ENCODE measurements at regions not wholly inside any gene's neighbourhood (a gene's known extent, or its start where the extent isn't known, plus 50 kb on each side); places are given as distances from the start of the nearest gene placed in this dataset.

DNA sequence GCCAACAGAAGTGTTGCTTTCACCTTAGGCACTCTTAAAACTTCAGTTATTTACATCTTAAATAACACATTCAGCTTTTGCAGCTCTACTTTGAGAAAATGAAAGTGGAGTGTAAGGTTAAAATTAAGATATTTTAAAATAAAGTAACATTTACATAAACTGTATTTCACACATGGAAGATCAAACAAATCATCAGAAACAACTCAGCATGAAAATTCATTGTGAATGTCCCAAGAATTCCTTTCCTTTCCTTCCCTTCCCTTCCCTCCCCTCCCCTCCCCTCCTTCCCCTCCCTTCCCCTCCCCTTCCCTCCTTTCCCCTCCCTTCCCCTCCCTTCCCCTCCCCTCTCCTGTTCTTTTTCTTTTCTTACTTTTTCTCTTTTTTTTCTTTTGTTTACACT, 238.0 kb upstream of the DOK6 start:
- Histone ChIP-seq H3K4me3 (ENCODE audit: low read length) (no peak overlapping the region), H4K5ac (ENCODE audit: low read length) (no peak overlapping the region), H3K4me2 (ENCODE audit: low read length) (no peak overlapping the region), H2BK120ac (ENCODE audit: low read depth, low read length) (no peak overlapping the region), H3K18ac (ENCODE audit: low read length) (no peak overlapping the region), H3K23ac (ENCODE audit: low read length) (no peak overlapping the region), H3K9ac (ENCODE audit: low read length) (no peak overlapping the region), H2BK15ac (replicated peaks; ENCODE audit: low read depth) (no peak overlapping the region), H3K79me2 (ENCODE audit: control insufficient read depth, insufficient read depth, low read length) (no peaks in the 10 kb centered on the region), H3K4ac (ENCODE audit: low read depth, low read length) (no peak overlapping the region), H4K8ac (ENCODE audit: low read depth, low read length) (no peak overlapping the region), H3K4me1 (ENCODE audit: control insufficient read depth, low read depth, low read length) (no peaks in the 10 kb centered on the region), H3K56ac (ENCODE audit: low read length) (no peak overlapping the region), H2BK5ac (ENCODE audit: low read length) (no peak overlapping the region), H3K27me3 (ENCODE audit: insufficient read depth, low read length, poor library complexity) (no peaks in the 10 kb centered on the region), H3K27ac (ENCODE audit: low read depth, low read length) (no peak overlapping the region), H3K79me1 (ENCODE audit: low read length) (no peaks in the 10 kb centered on the region), H2AK5ac (ENCODE audit: low read length) (no peak overlapping the region), H3K36me3 (ENCODE audit: control insufficient read depth, insufficient read depth, low read length) (no peaks in the 10 kb centered on the region)
- DNase-seq, result no peak

DNA sequence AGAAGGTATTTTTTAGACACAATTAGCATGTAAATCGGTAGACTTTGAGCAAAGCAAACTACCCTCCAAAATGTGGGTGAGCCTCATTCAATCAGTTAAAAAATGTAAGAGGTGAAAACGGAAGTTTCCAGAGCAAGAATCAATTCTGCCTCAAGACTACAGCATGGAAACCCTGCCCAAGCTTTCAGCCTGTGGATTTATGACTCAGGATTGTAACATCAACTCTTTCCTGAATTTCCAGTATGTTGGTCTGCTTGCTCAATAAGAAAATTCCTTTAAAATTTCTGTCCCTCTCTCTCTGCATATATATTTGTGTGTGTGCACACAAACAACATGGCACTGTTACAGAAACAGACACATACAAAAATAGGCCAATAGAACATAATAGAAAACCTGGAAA, 228.6 kb upstream of the DOK6 start:
- H4K8ac ChIP-seq (ENCODE audit: low read depth, low read length), result no peak overlapping the region
- no peaks in the 10 kb centered on the region for H3K79me2 ChIP-seq (ENCODE audit: control insufficient read depth, insufficient read depth, low read length)
- no peak overlapping the region for H3K4me2 ChIP-seq (ENCODE audit: low read length)
- DNase-seq, result no peak
- H3K27me3 ChIP-seq (ENCODE audit: insufficient read depth, low read length, poor library complexity), result no peaks in the 10 kb centered on the region
- no peak overlapping the region for H3K18ac ChIP-seq (ENCODE audit: low read length)
- H3K9ac ChIP-seq (ENCODE audit: low read length), result no peak overlapping the region
- H3K4me1 ChIP-seq (ENCODE audit: control insufficient read depth, low read depth, low read length), result no peaks in the 10 kb centered on the region
- H2BK15ac ChIP-seq (replicated peaks; ENCODE audit: low read depth), result no peak overlapping the region
- H3K4me3 ChIP-seq (ENCODE audit: low read length), result no peak overlapping the region
- no peak overlapping the region for H2BK5ac ChIP-seq (ENCODE audit: low read length)
- H3K36me3 ChIP-seq (ENCODE audit: control insufficient read depth, insufficient read depth, low read length), result no peaks in the 10 kb centered on the region
- no peak overlapping the region for H3K4ac ChIP-seq (ENCODE audit: low read depth, low read length)
- H3K23ac ChIP-seq (ENCODE audit: low read length), result no peak overlapping the region
- no peaks in the 10 kb centered on the region for H3K79me1 ChIP-seq (ENCODE audit: low read length)
- H2AK5ac ChIP-seq (ENCODE audit: low read length), result no peak overlapping the region
- no peak overlapping the region for H4K5ac ChIP-seq (ENCODE audit: low read length)
- H3K56ac ChIP-seq (ENCODE audit: low read length), result no peak overlapping the region
- H3K27ac ChIP-seq (ENCODE audit: low read depth, low read length), result no peak overlapping the region
- no CpG with 5 or more reads among the region's 2 CpGs for WGBS (ENCODE audit: extremely low coverage, insufficient coverage, low lambda C conversion rate)
- H2BK120ac ChIP-seq (ENCODE audit: low read depth, low read length), result no peak overlapping the region

DNA sequence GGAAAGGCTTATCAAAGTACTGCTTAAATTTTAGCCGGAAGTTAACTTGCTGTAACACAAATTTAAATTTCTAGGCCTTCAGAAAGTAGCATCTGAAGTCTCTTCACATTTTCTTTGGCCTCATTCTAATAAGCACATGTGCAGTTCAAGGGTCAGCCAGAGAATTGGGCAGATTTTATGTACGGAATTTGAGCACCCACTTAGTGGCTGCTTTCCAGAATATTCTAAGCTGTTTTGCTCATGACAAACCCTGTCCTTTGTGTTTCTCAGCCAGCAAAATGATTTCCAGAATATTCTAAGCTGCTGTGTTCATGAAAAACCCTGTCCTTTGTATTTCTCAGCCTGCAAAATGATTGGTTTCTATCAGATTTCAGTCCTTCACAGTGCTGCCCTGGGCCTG, 225.0 kb upstream of the DOK6 start:
- Histone ChIP-seq H3K18ac (ENCODE audit: low read length) (no peak overlapping the region), H3K4me1 (ENCODE audit: control insufficient read depth, low read depth, low read length) (no peaks in the 10 kb centered on the region), H3K4me2 (ENCODE audit: low read length) (no peak overlapping the region), H3K9ac (ENCODE audit: low read length) (no peak overlapping the region), H3K36me3 (ENCODE audit: control insufficient read depth, insufficient read depth, low read length) (no peaks in the 10 kb centered on the region), H3K27ac (ENCODE audit: low read depth, low read length) (no peak overlapping the region), H3K79me2 (ENCODE audit: control insufficient read depth, insufficient read depth, low read length) (no peaks in the 10 kb centered on the region), H3K4ac (ENCODE audit: low read depth, low read length) (no peak overlapping the region), H3K23ac (ENCODE audit: low read length) (no peak overlapping the region), H2BK5ac (ENCODE audit: low read length) (no peak overlapping the region), H3K56ac (ENCODE audit: low read length) (no peak overlapping the region), H3K27me3 (ENCODE audit: insufficient read depth, low read length, poor library complexity) (no peaks in the 10 kb centered on the region), H3K4me3 (ENCODE audit: low read length) (no peak overlapping the region), H4K5ac (ENCODE audit: low read length) (no peak overlapping the region), H2AK5ac (ENCODE audit: low read length) (no peak overlapping the region), H2BK15ac (replicated peaks; ENCODE audit: low read depth) (no peak overlapping the region), H3K79me1 (ENCODE audit: low read length) (no peaks in the 10 kb centered on the region), H2BK120ac (ENCODE audit: low read depth, low read length) (no peak overlapping the region), H4K8ac (ENCODE audit: low read depth, low read length) (no peak overlapping the region)
- no CpG with 5 or more reads among the region's 2 CpGs for WGBS (ENCODE audit: extremely low coverage, insufficient coverage, low lambda C conversion rate)
- no peak for DNase-seq

DNA sequence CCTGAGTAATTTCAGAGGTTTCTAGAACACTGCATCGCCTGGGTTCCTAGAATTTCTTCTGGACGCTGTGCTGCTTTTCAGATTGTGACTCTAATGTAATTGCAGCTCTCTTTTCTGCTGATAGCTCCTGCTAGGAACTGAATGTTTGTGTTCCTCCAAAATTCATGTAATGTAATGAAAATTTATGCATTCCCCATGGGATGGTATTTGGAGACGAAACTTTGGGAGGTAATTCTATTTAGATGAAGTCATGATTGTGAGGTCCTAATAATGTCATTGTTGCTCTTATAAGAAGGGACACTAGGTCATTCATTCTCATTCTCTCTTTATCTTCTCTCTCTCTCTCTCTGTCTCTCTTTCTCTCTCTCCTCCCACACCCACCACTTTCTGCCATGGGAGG, 223.9 kb upstream of the DOK6 start:
- no peak overlapping the region for H2AK5ac ChIP-seq (ENCODE audit: low read length)
- H3K18ac ChIP-seq (ENCODE audit: low read length), result no peak overlapping the region
- DNase-seq, result no peak
- H4K8ac ChIP-seq (ENCODE audit: low read depth, low read length), result no peak overlapping the region
- no peaks in the 10 kb centered on the region for H3K36me3 ChIP-seq (ENCODE audit: control insufficient read depth, insufficient read depth, low read length)
- no peaks in the 10 kb centered on the region for H3K79me1 ChIP-seq (ENCODE audit: low read length)
- no peaks in the 10 kb centered on the region for H3K4me1 ChIP-seq (ENCODE audit: control insufficient read depth, low read depth, low read length)
- H4K5ac ChIP-seq (ENCODE audit: low read length), result no peak overlapping the region
- H3K4me2 ChIP-seq (ENCODE audit: low read length), result no peak overlapping the region
- H3K27me3 ChIP-seq (ENCODE audit: insufficient read depth, low read length, poor library complexity), result no peaks in the 10 kb centered on the region
- no peak overlapping the region for H3K27ac ChIP-seq (ENCODE audit: low read depth, low read length)
- no peak overlapping the region for H2BK5ac ChIP-seq (ENCODE audit: low read length)
- no peak overlapping the region for H3K4me3 ChIP-seq (ENCODE audit: low read length)
- H3K23ac ChIP-seq (ENCODE audit: low read length), result no peak overlapping the region
- H2BK120ac ChIP-seq (ENCODE audit: low read depth, low read length), result no peak overlapping the region
- H3K4ac ChIP-seq (ENCODE audit: low read depth, low read length), result no peak overlapping the region
- H3K79me2 ChIP-seq (ENCODE audit: control insufficient read depth, insufficient read depth, low read length), result no peaks in the 10 kb centered on the region
- no peak overlapping the region for H2BK15ac ChIP-seq (replicated peaks; ENCODE audit: low read depth)
- no peak overlapping the region for H3K56ac ChIP-seq (ENCODE audit: low read length)
- no peak overlapping the region for H3K9ac ChIP-seq (ENCODE audit: low read length)
- no CpG with 5 or more reads among the region's 3 CpGs for WGBS (ENCODE audit: extremely low coverage, insufficient coverage, low lambda C conversion rate)

DNA sequence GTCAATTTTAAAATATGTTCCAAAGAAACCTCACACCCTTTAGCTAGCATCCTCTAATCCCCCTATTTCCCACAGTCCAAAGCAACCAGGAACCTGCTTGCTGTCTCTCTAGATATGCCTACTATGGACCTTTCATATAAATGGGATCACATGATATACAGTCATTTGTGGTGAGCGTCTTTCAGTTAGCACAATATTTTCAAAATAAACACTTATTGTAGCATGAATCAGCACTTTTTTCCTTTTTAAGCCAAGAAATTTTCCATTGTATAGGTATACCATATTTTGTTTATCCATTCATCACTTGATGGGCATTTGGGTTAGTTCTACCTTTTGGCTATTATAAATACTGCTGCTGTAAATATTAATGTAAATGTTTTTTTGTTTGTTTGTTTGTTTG, 223.0 kb upstream of the DOK6 start:
- no CpG with 5 or more reads among the region's 1 CpG for WGBS (ENCODE audit: extremely low coverage, insufficient coverage, low lambda C conversion rate)
- no peak overlapping the region for H3K4ac ChIP-seq (ENCODE audit: low read depth, low read length)

DNA sequence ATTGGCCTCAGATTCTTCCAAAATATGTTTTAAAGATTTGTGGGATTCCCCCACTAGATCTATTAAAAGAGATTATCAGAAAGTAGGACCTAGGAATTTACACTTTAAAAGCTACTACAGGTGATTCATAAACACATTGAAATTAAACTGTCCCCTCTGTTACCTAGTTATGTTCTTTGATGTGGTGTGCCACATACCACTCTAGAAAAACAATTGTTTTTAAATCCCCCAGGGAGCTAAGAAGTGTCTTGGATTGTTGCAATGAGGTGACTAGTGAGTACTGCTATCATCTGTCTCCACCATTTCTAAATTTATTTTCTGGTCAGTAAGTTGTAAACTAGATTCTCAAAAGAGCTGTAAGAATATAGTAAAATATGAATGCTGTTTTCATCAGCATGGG, 214.5 kb upstream of the DOK6 start:
- Histone ChIP-seq H3K9ac (ENCODE audit: low read length) (no peak overlapping the region), H3K27me3 (ENCODE audit: insufficient read depth, low read length, poor library complexity) (no peaks in the 10 kb centered on the region), H3K18ac (ENCODE audit: low read length) (no peak overlapping the region), H3K36me3 (ENCODE audit: control insufficient read depth, insufficient read depth, low read length) (no peaks in the 10 kb centered on the region), H3K79me1 (ENCODE audit: low read length) (no peaks in the 10 kb centered on the region), H3K4me1 (ENCODE audit: control insufficient read depth, low read depth, low read length) (no peaks in the 10 kb centered on the region), H2AK5ac (ENCODE audit: low read length) (no peak overlapping the region), H2BK120ac (ENCODE audit: low read depth, low read length) (no peak overlapping the region), H3K4me3 (ENCODE audit: low read length) (no peak overlapping the region), H3K27ac (ENCODE audit: low read depth, low read length) (no peak overlapping the region), H2BK5ac (ENCODE audit: low read length) (no peak overlapping the region), H4K8ac (ENCODE audit: low read depth, low read length) (no peak overlapping the region), H2BK15ac (replicated peaks; ENCODE audit: low read depth) (no peak overlapping the region), H3K4ac (ENCODE audit: low read depth, low read length) (no peak overlapping the region), H3K56ac (ENCODE audit: low read length) (no peak overlapping the region), H3K79me2 (ENCODE audit: control insufficient read depth, insufficient read depth, low read length) (no peaks in the 10 kb centered on the region), H3K4me2 (ENCODE audit: low read length) (no peak overlapping the region), H4K5ac (ENCODE audit: low read length) (no peak overlapping the region), H3K23ac (ENCODE audit: low read length) (no peak overlapping the region)
- peak; percentile 30 for DNase-seq

More for the DNA sequence above, 223.0 kb upstream of the DOK6 start:
- Histone ChIP-seq H3K36me3 (ENCODE audit: control insufficient read depth, insufficient read depth, low read length) (no peaks in the 10 kb centered on the region), H2AK5ac (ENCODE audit: low read length) (no peak overlapping the region), H3K23ac (ENCODE audit: low read length) (no peak overlapping the region), H3K4me2 (ENCODE audit: low read length) (no peak overlapping the region), H2BK120ac (ENCODE audit: low read depth, low read length) (no peak overlapping the region), H4K5ac (ENCODE audit: low read length) (no peak overlapping the region), H3K79me1 (ENCODE audit: low read length) (no peaks in the 10 kb centered on the region), H3K9ac (ENCODE audit: low read length) (no peak overlapping the region), H3K27me3 (ENCODE audit: insufficient read depth, low read length, poor library complexity) (no peaks in the 10 kb centered on the region), H3K4me1 (ENCODE audit: control insufficient read depth, low read depth, low read length) (no peaks in the 10 kb centered on the region), H2BK15ac (replicated peaks; ENCODE audit: low read depth) (no peak overlapping the region), H3K27ac (ENCODE audit: low read depth, low read length) (no peak overlapping the region), H4K8ac (ENCODE audit: low read depth, low read length) (no peak overlapping the region), H3K4me3 (ENCODE audit: low read length) (no peak overlapping the region), H2BK5ac (ENCODE audit: low read length) (no peak overlapping the region), H3K18ac (ENCODE audit: low read length) (no peak overlapping the region), H3K56ac (ENCODE audit: low read length) (no peak overlapping the region), H3K79me2 (ENCODE audit: control insufficient read depth, insufficient read depth, low read length) (no peaks in the 10 kb centered on the region)
- DNase-seq, result no peak
